Endodermal cell (in vitro differentiated cells): ENCODE measurements at regions not wholly inside any gene's neighbourhood (a gene's known extent, or its start where the extent isn't known, plus 50 kb on each side); places are given as distances from the start of the nearest gene placed in this dataset.
A peak's percentile ranks its signal among the peaks of the same experiment; 100 is the strongest.

ENCODE experiments used
- DNase-seq: peaks from one replicate; pipeline ENCODE4 v3.0.0-alpha.2; 2017
- H3K27ac ChIP-seq: 2 replicates; pipeline ENCODE4 v1.5.1; 2013; ENCODE audit warnings: mild to moderate bottlenecking, low read depth, low read length, moderate library complexity
- H3K27me3 ChIP-seq: 2 replicates; pipeline ENCODE4 v1.6.1; 2013; ENCODE audit warnings: mild to moderate bottlenecking, low read length, moderate library complexity; ENCODE audit not compliant: insufficient read depth, control insufficient read depth, poor library complexity, severe bottlenecking
- H3K36me3 ChIP-seq: 2 replicates; pipeline ENCODE4 v1.7.0; 2013; ENCODE audit warnings: mild to moderate bottlenecking, low read length, moderate library complexity; ENCODE audit not compliant: control insufficient read depth, insufficient read depth
- H3K4me1 ChIP-seq: one replicate; pipeline ENCODE4 v1.7.0; 2013; ENCODE audit warnings: low read length; ENCODE audit not compliant: control insufficient read depth, insufficient read depth
- H3K4me3 ChIP-seq: 2 replicates; pipeline ENCODE4 v1.5.1; 2013; ENCODE audit warnings: mild to moderate bottlenecking, low read length, moderate library complexity
- H3K9ac ChIP-seq: 2 replicates; pipeline ENCODE4 v1.6.1; 2013; ENCODE audit warnings: mild to moderate bottlenecking, low read length, moderate library complexity; ENCODE audit not compliant: poor library complexity, severe bottlenecking; ENCODE audit errors: extremely low read depth
- H3K9me3 ChIP-seq: 2 replicates; pipeline ENCODE4 v1.6.1; 2013; ENCODE audit warnings: mild to moderate bottlenecking, low read length, moderate library complexity; ENCODE audit not compliant: control insufficient read depth
- H3K27ac Mint-ChIP-seq: 2 replicates; pipeline ENCODE4 v1.8.0; 2020; ENCODE audit warnings: mixed read lengths
- H3K27me3 Mint-ChIP-seq: 2 replicates; pipeline ENCODE4 v1.8.0; 2021; ENCODE audit warnings: mild to moderate bottlenecking, mixed read lengths; ENCODE audit not compliant: insufficient read depth
- H3K36me3 Mint-ChIP-seq: 2 replicates; pipeline ENCODE4 v1.8.0; 2020; ENCODE audit warnings: low read depth, mixed read lengths
- H3K4me1 Mint-ChIP-seq: 2 replicates; pipeline ENCODE4 v1.8.0; 2020; ENCODE audit warnings: mixed read lengths
- H3K4me3 Mint-ChIP-seq: 2 replicates; pipeline ENCODE4 v1.8.0; 2020; ENCODE audit warnings: mild to moderate bottlenecking, moderate library complexity, mixed read lengths
- H3K9me3 Mint-ChIP-seq: 2 replicates; pipeline ENCODE4 v1.8.0; 2020; ENCODE audit warnings: mild to moderate bottlenecking, mixed read lengths
- CTCF ChIP-seq: fragments of 200-600 bp; sonication (generic); conservative IDR thresholded peaks from 2 replicates; pipeline ENCODE4 v1.5.0; 2021; ENCODE audit warnings: antibody characterized with exemption, mild to moderate bottlenecking
- WGBS, 2 experiments: methylation state at CpG; one replicate each; pipeline versions ENCODE4 v1.1.5 to v1.1.7; 2013; ENCODE audit warnings: missing lambda C conversion rate in 2 of 2, mixed read lengths in 1 of 2; ENCODE audit not compliant: insufficient coverage in 1 of 2, insufficient read length in 1 of 2; 5-methylcytosine and 5-hydroxymethylcytosine counted together

GRCh38 chr13:84927442-84928169, 871.6 kb downstream of the SLITRK6 start:
- Histone ChIP-seq H3K4me1 (no peaks in the 10 kb centered on the region), H3K36me3 (no peaks in the 10 kb centered on the region), H3K27me3 (no peaks in the 10 kb centered on the region), H3K4me3 (no peak overlapping the region), H3K9me3 (no peaks in the 10 kb centered on the region), H3K9ac (no peak overlapping the region), H3K27ac (no peak overlapping the region)
- H3K27ac Mint-ChIP-seq, result no peak overlapping the region
- DNase-seq, result peak; percentile 49
- no peaks in the 10 kb centered on the region for H3K27me3 Mint-ChIP-seq
- no peaks in the 10 kb centered on the region for H3K4me1 Mint-ChIP-seq
- H3K36me3 Mint-ChIP-seq, result no peaks in the 10 kb centered on the region
- H3K4me3 Mint-ChIP-seq, result no peak overlapping the region
- no peak for TF ChIP-seq CTCF
- WGBS, 2 experiments, result 95 to 98% methylated on average over 12 to 17 of the region's 17 CpGs
- H3K9me3 Mint-ChIP-seq, result no peaks in the 10 kb centered on the region

GRCh38 chr13:84925443-84925842, 873.8 kb downstream of the SLITRK6 start:
- Histone ChIP-seq H3K4me1 (no peaks in the 10 kb centered on the region), H3K4me3 (no peak overlapping the region), H3K9ac (no peak overlapping the region), H3K27ac (no peak overlapping the region), H3K36me3 (no peaks in the 10 kb centered on the region), H3K27me3 (no peaks in the 10 kb centered on the region), H3K9me3 (no peaks in the 10 kb centered on the region)
- Mint-ChIP-seq H3K27ac (no peak overlapping the region), H3K9me3 (no peaks in the 10 kb centered on the region), H3K27me3 (no peaks in the 10 kb centered on the region), H3K4me1 (no peaks in the 10 kb centered on the region), H3K4me3 (no peak overlapping the region), H3K36me3 (no peaks in the 10 kb centered on the region)
- WGBS, 2 experiments, result 94 to 100% methylated on average over 2 to 4 of the region's 4 CpGs
- TF ChIP-seq CTCF, result no peak
- DNase-seq, result no peak

DNA sequence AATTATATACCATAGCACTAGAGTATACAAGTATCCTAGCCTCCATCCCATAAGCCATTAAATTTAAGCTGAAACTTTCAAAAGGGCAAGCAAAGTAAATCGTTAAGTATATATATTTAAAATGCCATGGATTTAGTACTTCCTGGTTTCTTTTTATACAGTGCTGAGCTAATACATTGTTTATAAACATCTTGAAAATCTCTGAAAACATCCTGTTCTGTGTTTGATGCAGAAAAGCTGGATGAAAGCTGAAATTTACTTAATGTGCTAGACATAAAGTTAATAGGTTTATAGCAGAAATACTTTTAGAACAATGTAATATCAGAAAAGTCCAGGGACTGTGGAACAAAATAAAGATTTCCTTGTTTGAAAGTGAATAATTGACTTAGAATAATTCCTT, 875.4 kb downstream of the SLITRK6 start:
- Mint-ChIP-seq H3K27ac (no peak overlapping the region), H3K9me3 (no peaks in the 10 kb centered on the region), H3K27me3 (no peaks in the 10 kb centered on the region), H3K4me1 (no peaks in the 10 kb centered on the region), H3K36me3 (no peaks in the 10 kb centered on the region), H3K4me3 (no peak overlapping the region)
- Histone ChIP-seq H3K27ac (no peak overlapping the region), H3K4me1 (no peaks in the 10 kb centered on the region), H3K27me3 (no peaks in the 10 kb centered on the region), H3K9ac (no peak overlapping the region), H3K9me3 (no peaks in the 10 kb centered on the region), H3K36me3 (no peaks in the 10 kb centered on the region), H3K4me3 (no peak overlapping the region)
- DNase-seq, result no peak
- no peak for TF ChIP-seq CTCF
- WGBS, 2 experiments, result 83% methylated on average over 1 of the region's 1 CpG; no CpG with 5 or more reads in 1 of the 2 experiments
